TTC549 (cell line): ENCODE measurements at regions not wholly inside any gene's neighbourhood (a gene's known extent, or its start where the extent isn't known, plus 50 kb on each side); places are given as distances from the start of the nearest gene placed in this dataset.

ENCODE experiments used
- FAIRE-seq: peaks from 2 replicates; lab custom pipeline; 2012; peaks lifted over from hg19 to GRCh38; lab: Jason Lieb, UNC

- FAIRE-seq: no peak
Measured at GRCh38 chr11:128407962-128408361, 179.4 kb downstream of the ETS1 start.

GRCh38 chr11:128405714-128406662 is 181.4 kb downstream of the ETS1 start:
- FAIRE-seq: no peak

DNA sequence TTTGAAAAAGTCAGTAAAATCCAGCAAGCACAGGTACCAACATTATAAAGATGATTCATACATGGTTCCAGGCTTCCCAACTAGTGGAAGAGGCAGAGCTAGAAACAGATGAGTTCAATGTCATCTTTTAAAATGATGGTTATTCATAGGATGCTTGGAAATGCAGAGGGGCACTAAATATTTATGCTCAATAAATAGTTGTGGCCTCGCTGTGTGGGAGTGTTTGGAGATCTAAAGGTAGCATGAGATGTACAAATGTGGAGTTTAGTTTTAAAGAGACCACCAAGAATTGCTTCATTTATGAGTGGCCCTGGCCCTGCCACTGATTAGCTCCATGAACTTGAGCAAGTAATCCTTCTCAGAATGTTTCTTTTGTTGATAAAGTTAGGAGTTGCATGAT is 182.2 kb downstream of the ETS1 start:
- no peak for FAIRE-seq

- FAIRE-seq: no peak
Measured at GRCh38 chr11:128404437-128404836, 182.9 kb downstream of the ETS1 start.

- no peak for FAIRE-seq
Measured at GRCh38 chr11:128400382-128401203, 186.8 kb downstream of the ETS1 start.

- FAIRE-seq: no peak
Measured at GRCh38 chr11:128399251-128400121, 187.9 kb downstream of the ETS1 start.

DNA sequence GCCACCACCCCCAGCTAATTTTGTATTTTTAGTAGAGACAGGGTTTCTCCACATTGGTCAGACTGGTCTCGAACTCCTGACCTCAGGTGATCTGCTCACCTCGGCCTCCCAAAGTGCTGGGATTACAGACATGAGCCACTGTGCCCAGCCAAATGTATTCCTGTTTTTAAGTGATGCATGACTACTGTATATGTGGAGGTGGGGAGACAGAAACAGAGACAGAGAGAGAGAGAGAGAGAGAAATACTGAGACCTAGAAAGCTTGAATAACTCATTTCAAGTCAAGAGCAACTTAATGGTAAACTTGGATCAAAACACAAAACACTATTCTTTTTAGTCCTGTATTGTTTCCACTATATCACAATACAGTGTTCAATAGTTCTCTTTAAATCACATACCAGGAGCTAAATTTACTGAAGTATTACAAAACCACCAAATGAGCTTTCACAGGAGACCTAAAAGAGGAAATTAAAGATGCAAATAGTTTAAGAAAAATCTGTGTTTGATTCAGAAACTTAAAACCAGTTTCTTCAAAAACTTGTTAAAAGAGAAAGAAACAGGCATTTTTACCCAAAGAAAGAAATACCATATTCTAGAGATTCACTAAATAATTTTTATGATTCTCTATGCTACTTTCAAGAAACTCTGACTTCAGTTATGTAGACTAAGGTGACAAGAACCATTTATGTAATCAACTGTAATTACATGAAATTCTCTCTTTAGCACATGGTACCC is 188.7 kb downstream of the ETS1 start:
- FAIRE-seq: no peak

DNA sequence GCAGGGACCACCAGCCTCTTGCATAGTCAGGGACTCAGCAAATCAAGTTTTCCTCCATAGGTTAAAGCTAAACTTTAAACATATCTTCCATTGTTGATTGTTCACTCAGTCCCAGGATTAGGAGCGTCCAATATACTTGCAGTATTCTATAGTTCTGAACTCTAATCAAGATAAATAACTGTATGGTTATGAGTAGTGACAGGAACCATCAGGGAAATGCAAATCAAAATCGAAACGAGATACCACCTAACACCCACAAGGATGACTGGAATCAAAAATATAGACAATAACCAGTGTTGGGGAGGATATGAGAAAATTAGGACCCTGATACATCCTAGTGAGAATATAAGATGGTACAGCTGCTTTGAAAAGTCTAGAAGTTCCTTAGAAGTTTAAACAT is 190.0 kb downstream of the ETS1 start:
- no peak for FAIRE-seq

DNA sequence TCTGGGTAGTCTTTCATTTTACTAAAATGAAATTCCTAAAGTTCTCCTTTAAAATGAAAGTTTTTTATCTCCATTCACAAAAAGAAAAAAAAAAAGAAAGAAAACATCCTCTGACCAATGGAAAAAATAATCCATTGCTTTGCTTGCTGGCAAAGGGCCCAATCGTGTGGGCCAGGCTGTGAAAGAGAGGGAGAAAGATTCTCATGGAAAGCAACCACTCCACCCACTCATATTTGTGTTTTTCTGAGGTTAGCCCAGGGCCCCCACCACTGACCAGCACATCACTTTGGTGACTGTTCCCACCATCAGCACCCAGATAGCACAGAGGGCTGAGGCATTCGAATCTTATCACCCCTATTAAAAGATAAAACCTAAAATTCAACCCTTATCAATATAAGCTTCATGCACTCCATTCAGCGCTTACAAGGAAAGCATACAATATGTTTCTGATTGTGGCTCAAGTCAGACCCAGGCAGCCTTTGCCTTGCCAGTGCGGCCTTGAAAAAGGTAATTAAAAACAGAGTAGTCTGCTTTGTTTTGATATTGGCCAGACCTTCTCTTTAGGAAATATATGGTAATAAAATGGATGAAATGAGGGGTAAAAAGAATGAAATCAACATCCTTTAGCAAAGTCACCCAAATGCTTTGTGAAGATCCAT is 192.8 kb downstream of the ETS1 start:
- FAIRE-seq: no peak

- no peak for FAIRE-seq
Measured at GRCh38 chr11:128392259-128392658, 195.1 kb downstream of the ETS1 start.

GRCh38 chr11:128391811-128392210 is 195.5 kb downstream of the ETS1 start:
- no peak for FAIRE-seq

GRCh38 chr11:128390246-128390645 is 197.1 kb downstream of the ETS1 start:
- no peak for FAIRE-seq

DNA sequence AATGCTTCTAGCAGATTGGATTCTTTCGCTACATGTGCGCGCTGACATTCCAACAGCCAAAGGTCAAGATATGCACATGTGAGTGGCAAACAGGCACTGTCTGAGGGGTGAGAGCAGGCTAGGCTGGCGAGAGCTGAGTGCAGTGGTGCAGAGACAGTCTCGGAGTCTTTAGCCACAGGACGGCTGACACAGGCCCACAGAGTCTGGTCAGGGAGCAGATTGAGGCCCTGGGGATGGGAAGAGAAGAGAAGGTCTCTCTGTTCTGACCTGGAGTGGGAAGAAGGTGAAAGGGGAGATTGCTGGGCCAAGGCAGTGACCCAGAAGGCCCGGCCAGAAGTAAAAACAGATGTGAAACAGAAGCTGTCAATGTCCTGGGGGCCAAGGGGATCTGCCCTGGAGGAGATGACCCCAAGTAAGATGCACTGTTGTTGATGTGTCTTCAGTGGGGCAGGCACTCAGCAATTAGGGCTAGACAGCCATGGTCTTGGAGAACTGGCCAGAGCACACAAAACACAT is 197.8 kb downstream of the ETS1 start:
- no peak for FAIRE-seq

DNA sequence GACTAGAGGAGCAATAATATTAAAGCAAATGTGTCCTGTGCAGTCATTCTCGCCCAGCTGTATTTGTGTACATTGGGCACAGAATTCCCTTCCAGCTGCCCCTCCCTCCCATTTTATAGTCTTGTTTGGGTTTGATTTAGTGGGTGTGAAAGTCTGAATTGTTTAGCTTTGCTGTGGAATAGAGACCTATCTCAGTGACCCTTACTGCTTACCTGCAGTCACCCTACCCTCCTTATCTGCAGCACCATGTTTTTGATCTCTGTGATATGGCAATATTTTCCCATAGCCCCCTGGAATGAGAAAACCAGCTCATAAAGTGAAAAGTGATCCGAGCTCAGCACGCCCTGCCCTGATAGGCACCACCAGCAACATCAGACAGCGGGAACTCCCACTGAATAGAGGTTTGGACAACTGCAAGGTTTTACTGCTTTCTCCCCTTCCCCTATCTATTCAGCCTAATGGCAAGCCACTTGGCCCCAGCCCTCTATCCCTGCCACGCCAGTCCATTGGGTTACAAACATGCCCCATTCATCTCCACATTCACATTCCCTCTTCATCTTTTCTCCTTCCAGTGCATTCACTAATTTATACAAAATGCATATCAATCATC is 199.0 kb downstream of the ETS1 start:
- no peak for FAIRE-seq

DNA sequence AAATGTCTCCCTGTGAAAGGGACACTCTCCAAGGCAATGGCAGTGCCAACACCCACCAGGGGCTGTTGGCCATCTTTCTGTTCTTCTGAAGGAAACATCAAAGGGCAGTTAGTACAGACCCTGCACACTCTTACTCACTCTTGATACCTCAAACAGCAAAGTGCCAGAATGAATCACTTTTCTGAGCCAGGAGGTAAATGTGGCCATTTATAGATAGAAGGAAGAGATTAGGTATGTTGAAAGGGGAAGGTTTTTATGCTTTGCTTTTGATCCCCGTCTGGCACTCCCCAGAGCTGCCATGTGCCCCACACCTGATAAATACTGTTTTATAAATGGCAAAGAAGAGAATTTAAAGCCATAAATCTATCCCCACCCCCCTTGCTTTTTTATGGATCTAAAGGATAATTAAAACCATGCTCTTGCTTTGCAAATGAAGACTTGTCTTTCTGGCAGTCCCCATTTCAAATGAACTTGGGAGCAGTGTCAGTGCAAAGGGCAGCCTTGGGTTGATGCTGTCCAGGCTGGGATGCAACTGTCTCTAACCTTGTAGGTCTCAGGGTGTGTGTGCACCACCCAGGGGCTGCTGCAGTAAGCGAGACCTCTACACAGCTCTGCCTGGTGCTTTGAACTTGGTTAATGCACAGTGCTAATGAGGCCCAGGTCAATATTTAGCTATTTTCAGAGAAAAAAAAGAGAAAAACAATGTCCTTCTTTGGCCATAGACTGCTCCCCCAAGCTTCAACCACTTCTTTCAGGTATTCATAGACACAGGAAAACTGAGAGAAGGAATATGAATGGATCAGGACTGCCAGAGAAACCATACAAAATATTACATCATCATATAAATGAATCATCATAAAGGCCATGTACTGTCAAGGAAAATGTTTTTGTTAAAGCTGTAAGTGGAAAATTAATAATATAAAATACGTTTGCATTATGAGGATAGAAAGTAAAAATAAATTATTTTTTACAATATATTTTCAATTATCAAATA is 207.5 kb downstream of the ETS1 start:
- FAIRE-seq: no peak

DNA sequence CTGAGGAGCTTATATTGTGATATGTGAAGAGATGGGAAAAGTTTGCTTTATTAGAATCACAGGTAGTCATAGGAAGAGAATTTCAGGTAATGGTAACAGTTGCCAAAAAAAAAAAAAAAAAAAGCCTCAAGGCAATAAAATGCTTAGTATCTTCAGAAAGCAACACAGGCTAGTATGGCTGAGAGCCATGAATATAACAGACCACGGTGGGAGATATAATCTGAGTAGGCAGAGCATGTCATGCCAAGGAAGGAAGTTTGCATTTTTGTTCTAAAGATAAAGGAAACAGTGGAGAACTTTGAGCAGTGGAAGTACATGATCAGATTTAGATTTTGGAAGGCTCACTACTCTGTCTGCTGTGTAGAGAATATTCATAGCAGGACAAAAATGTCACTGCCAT is 211.4 kb downstream of the ETS1 start:
- no peak for FAIRE-seq

DNA sequence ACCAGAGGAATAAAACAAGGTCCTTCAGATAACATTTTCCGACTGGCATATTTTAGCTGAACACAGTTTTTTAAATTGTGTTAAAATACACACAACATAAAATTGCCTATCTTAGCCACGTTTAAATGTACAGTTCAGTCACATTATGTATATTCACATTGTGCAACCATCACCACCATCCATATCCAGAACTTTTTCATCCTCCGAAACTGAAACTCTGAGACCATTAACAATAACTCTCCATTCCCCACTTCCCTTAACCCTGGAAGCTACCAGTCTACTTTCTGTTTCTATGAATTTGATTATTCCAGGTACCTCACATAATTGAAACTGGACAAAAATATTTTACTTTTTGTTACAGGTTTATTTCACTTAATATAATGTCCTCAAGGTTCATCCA is 213.3 kb downstream of the ETS1 start:
- no peak for FAIRE-seq

DNA sequence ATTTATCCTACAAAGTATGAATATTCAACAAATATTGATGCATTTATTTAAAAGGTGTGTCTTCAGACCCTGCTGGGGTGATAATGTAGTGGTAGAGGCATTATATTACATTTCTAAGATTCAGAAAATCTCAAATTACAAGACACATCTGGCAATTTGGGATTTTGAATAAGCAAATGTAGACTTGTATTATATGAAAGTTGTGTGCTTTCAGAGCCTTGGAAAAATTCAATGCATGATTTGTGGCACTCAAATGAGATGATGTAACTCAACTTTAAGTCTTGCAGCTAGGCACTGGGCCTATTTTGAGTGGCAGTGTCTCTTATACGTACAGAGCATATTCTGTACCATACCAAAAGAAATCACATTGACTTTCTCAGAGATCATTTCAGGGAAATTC is 214.4 kb downstream of the ETS1 start:
- no peak for FAIRE-seq

- FAIRE-seq: no peak
Measured at GRCh38 chr11:128367573-128367972, 219.8 kb downstream of the ETS1 start.
